HUDEP-2 (cell line): ENCODE measurements at regions not wholly inside any gene's neighbourhood (a gene's known extent, or its start where the extent isn't known, plus 50 kb on each side); places are given as distances from the start of the nearest gene placed in this dataset.

Source experiments
- DNase-seq, 76 experiments: peaks; one replicate each; lab custom pipeline; 2025; ENCODE audit not compliant: unreplicated experiment in 76 of 76; lab: John Stamatoyannopoulos, UW

DNA sequence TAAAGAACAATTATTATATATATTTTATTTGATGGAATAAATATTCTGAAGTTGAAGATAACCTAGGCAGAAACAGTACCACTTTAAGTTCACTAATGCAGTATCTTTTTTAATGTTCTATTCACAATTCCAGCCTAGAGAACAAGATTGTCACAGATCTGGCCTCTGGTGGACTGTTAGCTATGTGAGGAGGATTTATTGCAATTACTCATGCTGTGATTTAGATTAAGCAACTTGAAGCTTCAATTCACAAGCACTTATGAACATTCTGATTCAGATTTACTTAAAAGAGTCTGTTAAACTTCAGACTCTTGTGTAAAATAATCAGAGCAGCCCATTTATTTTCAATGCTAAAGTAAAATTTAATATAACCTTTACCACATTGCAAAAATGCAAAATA lies 1489.8 kb downstream of the STIM2 start:
- DNase-seq = no peak

GRCh38 chr4:28351102-28351501 lies 1490.5 kb downstream of the STIM2 start:
- no peak for DNase-seq

- no peak for DNase-seq
Measured at GRCh38 chr4:28351826-28352225, 1491.2 kb downstream of the STIM2 start.

GRCh38 chr4:28354880-28355656 lies 1494.4 kb downstream of the STIM2 start:
- no peak for DNase-seq

- no peak for DNase-seq
Measured at GRCh38 chr4:28357990-28358389, 1497.3 kb downstream of the STIM2 start.

GRCh38 chr4:28358606-28359005 lies 1498.0 kb downstream of the STIM2 start:
- DNase-seq = no peak

DNA sequence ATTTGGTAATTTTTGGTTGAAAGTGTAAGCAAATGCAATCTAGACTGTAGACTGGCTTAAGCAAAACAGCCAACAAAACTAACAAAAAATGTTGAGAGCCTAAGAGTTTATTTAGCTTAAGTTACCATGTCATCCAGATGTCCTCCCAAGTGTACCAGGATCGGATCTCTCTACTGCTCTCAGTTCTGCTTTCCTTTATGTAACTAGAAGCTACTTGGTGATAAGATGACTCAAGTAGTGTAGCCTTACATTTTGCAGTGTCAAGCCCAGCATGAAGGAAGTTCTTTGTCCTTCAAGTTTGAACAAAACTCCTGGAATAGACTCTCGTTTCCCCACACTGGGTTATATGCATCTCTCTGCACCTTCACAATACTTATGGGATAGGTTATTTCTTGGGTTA lies 1500.0 kb downstream of the STIM2 start:
- no peak for DNase-seq

GRCh38 chr4:28362169-28362568 lies 1501.5 kb downstream of the STIM2 start:
- no peak for DNase-seq

- no peak for DNase-seq
Measured at GRCh38 chr4:28369499-28369898, 1508.9 kb downstream of the STIM2 start.

- DNase-seq = no peak
Measured at GRCh38 chr4:28373191-28373590, 1512.5 kb downstream of the STIM2 start.

- no peak for DNase-seq
Measured at GRCh38 chr4:28373601-28374000, 1513.0 kb downstream of the STIM2 start.

DNA sequence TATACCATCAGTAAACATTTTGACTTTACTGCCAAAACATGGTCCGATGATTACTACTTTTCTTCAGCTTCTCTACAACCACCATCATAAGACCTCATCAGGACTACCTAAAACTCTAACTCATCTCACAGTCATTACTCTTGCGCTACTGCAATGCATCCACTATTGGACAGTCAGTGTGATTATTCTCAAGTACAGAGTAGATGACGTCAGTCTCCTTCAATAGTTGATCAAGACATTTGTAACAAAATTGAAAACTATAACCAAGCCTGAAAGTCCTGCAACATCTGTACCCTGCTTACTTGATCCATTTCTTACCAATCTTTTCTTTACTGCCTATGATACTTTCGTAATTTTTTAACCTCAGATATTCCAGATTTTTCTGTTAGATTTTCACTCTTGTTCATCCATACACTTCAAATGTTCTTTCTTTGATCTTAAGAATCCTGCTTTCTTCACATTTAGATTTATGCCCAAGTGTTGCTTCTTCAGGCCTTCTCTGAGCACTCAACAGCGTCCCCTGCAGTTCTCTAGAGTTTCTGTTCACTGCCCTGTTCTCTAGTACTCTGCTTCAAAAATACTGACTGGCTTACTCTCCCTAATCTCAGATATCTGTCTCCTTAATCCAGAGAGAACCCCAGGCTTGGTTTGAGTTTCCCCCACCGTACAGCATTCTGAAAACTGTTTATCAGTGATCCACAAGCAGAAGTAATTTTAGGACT lies 1517.6 kb downstream of the STIM2 start:
- DNase-seq = no peak

DNA sequence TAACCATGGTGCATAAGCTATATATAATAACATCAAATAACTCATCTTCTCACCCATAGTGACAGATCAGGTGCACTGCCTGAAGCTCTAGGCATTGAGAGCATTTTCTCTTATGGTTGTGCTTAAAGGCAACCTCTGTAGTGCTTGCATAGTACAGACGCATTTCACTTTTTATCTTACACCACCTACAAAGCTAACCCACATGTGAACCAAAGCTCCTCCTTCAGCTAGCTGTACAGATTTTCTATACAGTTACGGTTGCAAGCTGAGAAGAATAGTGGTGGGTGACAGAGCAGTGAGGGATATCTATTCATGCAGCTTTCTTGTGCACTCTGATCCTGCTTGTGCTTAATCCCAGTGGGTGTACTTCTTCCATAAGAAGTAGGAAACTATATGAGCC lies 1525.2 kb downstream of the STIM2 start:
- DNase-seq = no peak

- no peak for DNase-seq
Measured at GRCh38 chr4:28386776-28387175, 1526.1 kb downstream of the STIM2 start.

DNA sequence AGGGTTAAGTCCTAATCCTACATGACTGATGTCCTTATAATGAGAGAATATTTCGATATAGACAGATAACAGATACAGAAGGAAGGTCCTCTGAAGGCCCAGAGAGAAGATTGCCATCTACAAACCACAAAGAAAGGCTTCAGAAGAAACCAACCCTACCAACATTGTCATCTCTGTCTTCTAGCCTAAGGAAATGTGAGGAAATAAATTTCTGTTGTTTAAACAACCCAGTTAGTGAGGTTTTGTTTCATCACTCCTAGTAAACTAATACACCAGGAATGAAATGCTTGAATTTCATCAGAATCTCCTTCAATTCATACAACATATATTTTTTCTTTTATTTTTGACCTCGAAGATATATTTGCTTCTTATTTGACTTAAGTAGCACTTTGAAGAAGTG lies 1527.8 kb downstream of the STIM2 start:
- no peak for DNase-seq

DNA sequence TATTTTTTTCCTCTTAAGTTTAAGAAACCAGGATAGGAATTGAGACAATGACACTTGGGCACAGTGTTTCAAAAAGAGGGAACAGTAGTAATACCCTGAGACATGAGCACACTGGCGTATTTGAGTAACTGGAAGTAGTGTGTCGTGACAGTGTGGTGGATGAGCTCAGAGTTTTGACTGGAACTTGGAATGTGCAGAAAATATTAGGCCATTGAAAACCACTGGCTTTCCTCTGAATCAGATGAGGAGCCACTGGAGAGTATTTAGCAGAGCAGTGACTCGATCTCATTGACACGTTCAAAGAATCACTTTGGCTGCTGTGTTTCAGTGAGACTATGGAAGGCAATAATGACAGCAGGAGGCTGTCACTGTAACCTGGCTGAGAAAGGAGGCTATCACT lies 1531.2 kb downstream of the STIM2 start:
- DNase-seq = no peak

DNA sequence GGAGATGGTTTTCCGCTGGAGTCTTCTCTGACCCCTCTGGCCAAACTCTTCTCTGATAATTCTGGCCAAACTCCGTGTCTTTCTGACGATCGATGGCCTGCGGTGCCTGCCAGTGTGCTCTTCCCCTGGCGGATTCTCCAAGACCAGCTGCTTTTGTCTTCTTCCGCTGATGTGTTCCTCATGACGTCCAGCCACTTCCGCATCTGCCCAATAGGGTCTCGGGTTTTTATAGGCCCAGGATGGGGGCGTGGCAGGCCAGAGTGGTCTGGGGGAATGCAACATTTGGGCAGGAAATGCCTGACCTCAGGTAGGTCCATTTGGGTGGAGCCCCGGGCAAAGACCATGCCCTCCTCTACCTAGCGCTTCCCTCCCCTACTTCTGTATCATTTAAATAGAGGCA lies 1542.1 kb downstream of the STIM2 start:
- no peak for DNase-seq

- DNase-seq = no peak
Measured at GRCh38 chr4:28421221-28421620, 1560.6 kb downstream of the STIM2 start.

- no peak for DNase-seq
Measured at GRCh38 chr4:28426251-28426650, 1565.6 kb downstream of the STIM2 start.

- DNase-seq = no peak
Measured at GRCh38 chr4:28427306-28428085, 1566.9 kb downstream of the STIM2 start.

DNA sequence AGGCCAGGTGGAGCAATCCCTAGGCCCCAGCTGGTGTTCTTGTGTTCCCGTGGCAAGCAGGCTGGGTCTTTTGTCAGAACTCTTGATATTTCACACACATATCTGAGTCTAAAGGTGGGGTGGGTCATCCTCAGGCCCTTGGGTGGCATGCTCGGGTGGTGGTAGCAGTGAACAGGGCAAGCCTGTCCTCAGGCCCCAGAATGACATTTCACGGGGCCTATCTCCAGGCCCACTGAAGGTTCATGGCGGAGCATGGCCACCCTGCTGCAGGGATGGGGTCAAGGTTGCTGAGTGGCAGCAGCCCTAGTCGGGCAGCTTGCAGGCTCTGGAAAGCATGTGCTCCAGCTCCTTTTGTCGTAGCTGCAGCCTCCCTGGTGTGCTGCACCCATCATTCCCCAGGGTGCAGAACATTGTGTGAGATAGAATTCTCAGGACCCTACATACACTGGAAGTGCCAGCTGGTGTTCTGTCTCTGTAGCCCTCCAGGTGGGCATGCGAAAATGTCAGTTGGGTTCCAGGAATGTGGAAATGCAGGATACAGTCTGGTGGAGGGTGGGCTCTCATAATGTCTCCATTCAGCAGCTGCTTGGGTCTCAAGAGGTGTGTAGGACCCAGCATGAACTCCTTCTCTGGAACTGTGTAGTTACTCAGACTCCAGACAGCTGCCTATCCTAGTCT lies 1571.8 kb downstream of the STIM2 start:
- no peak for DNase-seq
